Osteoblast (primary cell): ENCODE measurements at regions not wholly inside any gene's neighbourhood (a gene's known extent, or its start where the extent isn't known, plus 50 kb on each side); places are given as distances from the start of the nearest gene placed in this dataset.

ENCODE experiments used
- DNase-seq: peaks from one replicate; pipeline ENCODE4 v3.0.0; 2011; ENCODE audit warnings: low spot score, mixed read lengths; ENCODE audit not compliant: insufficient read length; ENCODE audit errors: missing footprints
- H2AFZ ChIP-seq: 2 replicates; pipeline ENCODE4 v1.6.0; 2011; ENCODE audit warnings: mild to moderate bottlenecking, low read length
- H3K27ac ChIP-seq: 2 replicates; pipeline ENCODE4 v1.5.1; 2011; ENCODE audit warnings: mild to moderate bottlenecking, low read depth, low read length, moderate library complexity
- H3K27me3 ChIP-seq: 2 replicates; pipeline ENCODE4 v1.6.0; 2012; ENCODE audit warnings: mild to moderate bottlenecking, control low read depth, inconsistent platforms, low read length, moderate library complexity; ENCODE audit not compliant: insufficient read depth
- H3K36me3 ChIP-seq: 2 replicates; pipeline ENCODE4 v1.5.1; 2011; ENCODE audit warnings: mild to moderate bottlenecking, low read length, control low read depth, moderate library complexity; ENCODE audit not compliant: insufficient read depth
- H3K4me1 ChIP-seq: 2 replicates; pipeline ENCODE4 v1.5.1; 2011; ENCODE audit warnings: mild to moderate bottlenecking, low read length, control low read depth, moderate library complexity; ENCODE audit not compliant: insufficient read depth
- H3K4me2 ChIP-seq: 2 replicates; pipeline ENCODE4 v1.6.0; 2011; ENCODE audit warnings: mild to moderate bottlenecking, low read length; ENCODE audit not compliant: insufficient read depth
- H3K4me3 ChIP-seq: fragments of 200-600 bp; sonication (generic); 3 replicates; pipeline ENCODE4 v1.5.1; 2012; ENCODE audit warnings: mild to moderate bottlenecking, low read length, inconsistent platforms; ENCODE audit not compliant: insufficient read depth
- H3K79me2 ChIP-seq: 2 replicates; pipeline ENCODE4 v1.6.0; 2012; ENCODE audit warnings: mild to moderate bottlenecking, low read length, control low read depth, inconsistent platforms; ENCODE audit not compliant: insufficient read depth
- H3K9me3 ChIP-seq: 2 replicates; pipeline ENCODE4 v1.5.1; 2011; ENCODE audit warnings: low read depth, low read length, control low read depth
- H4K20me1 ChIP-seq: 2 replicates; pipeline ENCODE4 v1.6.0; 2012; ENCODE audit warnings: mild to moderate bottlenecking, low read length, control low read depth; ENCODE audit not compliant: insufficient read depth
- CTCF ChIP-seq: IDR thresholded peaks from 2 replicates; pipeline ENCODE4 v1.5.1; 2011; ENCODE audit warnings: mild to moderate bottlenecking, low read depth, low read length, moderate library complexity; ENCODE audit errors: extremely low read depth

- Histone ChIP-seq H3K4me2 (no peak overlapping the region), H4K20me1 (no peaks in the 10 kb centered on the region), H3K27me3 (no peaks in the 10 kb centered on the region), H3K4me1 (peaks cover 4% of the 10 kb centered on the region), H3K79me2 (no peaks in the 10 kb centered on the region), H2AFZ (no peak overlapping the region), H3K27ac (no peak overlapping the region), H3K4me3 (no peak overlapping the region), H3K9me3 (no peaks in the 10 kb centered on the region), H3K36me3 (no peaks in the 10 kb centered on the region)
- no peak for TF ChIP-seq CTCF
- no peak for DNase-seq
These were observed 64.0 kb upstream of the STK39 start for GRCh38 chr2:168311261-168311910.

- no peaks in the 10 kb centered on the region for H3K27me3 ChIP-seq
- H3K4me2 ChIP-seq: peak overlapping the region; percentile 7
- H2AFZ ChIP-seq: no peak overlapping the region
- no peaks in the 10 kb centered on the region for H3K79me2 ChIP-seq
- peaks cover 4% of the 10 kb centered on the region for H3K4me1 ChIP-seq
- no peak overlapping the region for H3K4me3 ChIP-seq
- peak; percentile 1 for DNase-seq
- no peak overlapping the region for H3K27ac ChIP-seq
- TF ChIP-seq CTCF: no peak
- no peaks in the 10 kb centered on the region for H4K20me1 ChIP-seq
- no peaks in the 10 kb centered on the region for H3K9me3 ChIP-seq
- H3K36me3 ChIP-seq: no peaks in the 10 kb centered on the region
These were observed 64.8 kb upstream of the STK39 start for GRCh38 chr2:168312036-168312822.

GRCh38 chr2:168314236-168314635 is 66.8 kb upstream of the STK39 start:
- DNase-seq: no peak
- no peak overlapping the region for H3K27ac ChIP-seq
- TF ChIP-seq CTCF: no peak

GRCh38 chr2:168315331-168316072 is 68.1 kb upstream of the STK39 start:
- Histone ChIP-seq H3K36me3 (no peaks in the 10 kb centered on the region), H3K79me2 (no peaks in the 10 kb centered on the region), H3K4me3 (no peak overlapping the region), H3K27ac (no peak overlapping the region), H3K27me3 (no peaks in the 10 kb centered on the region), H4K20me1 (no peaks in the 10 kb centered on the region), H3K4me1 (peaks cover 4% of the 10 kb centered on the region), H2AFZ (no peak overlapping the region), H3K9me3 (no peaks in the 10 kb centered on the region), H3K4me2 (no peak overlapping the region)
- no peak for TF ChIP-seq CTCF
- DNase-seq: no peak

More at GRCh38 chr2:168314236-168314635, 66.8 kb upstream of the STK39 start:
- Histone ChIP-seq H3K4me1 (peaks cover 4% of the 10 kb centered on the region), H3K4me3 (no peak overlapping the region), H3K27me3 (no peaks in the 10 kb centered on the region), H4K20me1 (no peaks in the 10 kb centered on the region), H3K36me3 (no peaks in the 10 kb centered on the region), H3K4me2 (no peak overlapping the region), H3K9me3 (no peaks in the 10 kb centered on the region), H3K79me2 (no peaks in the 10 kb centered on the region), H2AFZ (no peak overlapping the region)
